ENCODE measurements at regions not wholly inside any gene's neighbourhood (a gene's known extent, or its start where the extent isn't known, plus 50 kb on each side); places are given as distances from the start of the nearest gene placed in this dataset.
"Not testable (repeated sequence)": the region's sequence is repeated elsewhere in the genome, so short reads cannot be mapped to it uniquely, and the experiment has no call there.

DNA sequence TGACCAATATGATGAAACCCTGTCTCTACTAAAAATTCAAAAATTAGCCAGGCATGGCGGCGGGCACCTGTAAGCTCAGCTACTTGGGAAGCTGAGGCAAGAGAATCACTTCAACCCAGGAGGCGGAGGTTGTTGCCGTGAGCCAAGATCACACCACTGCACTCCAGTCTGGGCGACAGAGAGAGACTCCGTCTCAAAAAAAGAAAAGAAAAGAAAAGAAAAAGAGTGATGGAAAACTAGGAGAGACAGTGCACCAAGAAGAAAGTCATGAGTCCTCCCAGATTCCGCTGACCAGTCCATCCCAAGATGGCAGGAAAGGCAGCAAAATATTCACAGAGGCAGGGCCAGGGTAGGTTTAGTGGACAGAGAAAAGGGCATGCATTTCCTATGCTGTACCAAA is 226.9 kb downstream of the ASMT start:
- TF ChIP-seq POLR2AphosphoS5 (IDR thresholded peaks at IDR 0.05; ENCODE audit: low read depth, low read length) = no peak
- DNase-seq (ENCODE audit: insufficient read length, low spot score) = no peak
- no peak for FAIRE-seq

DNA sequence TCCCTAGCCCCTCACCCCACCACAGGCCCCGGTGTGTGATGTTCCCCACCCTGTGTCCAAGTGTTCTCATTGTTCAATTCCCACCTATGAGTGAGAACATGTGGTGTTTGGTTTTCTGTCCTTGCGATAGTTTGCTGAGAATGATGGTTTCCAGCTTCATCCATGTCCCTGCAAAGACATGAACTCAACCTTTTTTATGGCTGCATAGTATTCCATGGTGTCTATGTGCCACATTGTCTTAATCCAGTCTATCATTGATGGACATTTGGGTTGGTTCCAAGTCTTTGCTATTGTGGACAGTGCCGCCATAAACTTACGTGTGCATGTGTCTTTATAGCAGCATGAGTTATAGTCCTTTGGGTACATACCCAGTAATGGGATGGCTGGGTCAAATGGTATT is 232.1 kb downstream of the ASMT start:
- not testable (repeated sequence) for FAIRE-seq; DNase-seq (ENCODE audit: insufficient read length, low spot score)

DNA sequence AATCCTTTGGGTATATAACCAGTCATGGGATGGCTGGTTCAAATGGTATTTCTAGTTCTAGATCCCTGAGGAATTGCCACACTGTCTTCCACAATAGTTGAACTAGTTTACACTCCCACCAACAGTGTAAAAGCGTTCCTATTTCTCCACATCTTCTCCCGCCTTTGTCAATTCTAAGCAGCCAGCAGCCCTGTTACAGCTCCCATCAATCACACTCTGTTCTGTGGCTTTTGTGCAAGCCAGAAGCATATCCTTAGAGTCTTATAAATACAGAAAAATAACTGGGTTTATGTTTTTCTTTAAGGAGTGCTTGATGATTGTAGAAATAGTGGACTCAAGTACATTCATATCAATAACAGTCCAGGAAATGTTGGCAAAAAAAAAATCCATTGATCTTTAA is 232.9 kb downstream of the ASMT start:
- not testable (repeated sequence) for DNase-seq (ENCODE audit: insufficient read length, low spot score); FAIRE-seq

DNA sequence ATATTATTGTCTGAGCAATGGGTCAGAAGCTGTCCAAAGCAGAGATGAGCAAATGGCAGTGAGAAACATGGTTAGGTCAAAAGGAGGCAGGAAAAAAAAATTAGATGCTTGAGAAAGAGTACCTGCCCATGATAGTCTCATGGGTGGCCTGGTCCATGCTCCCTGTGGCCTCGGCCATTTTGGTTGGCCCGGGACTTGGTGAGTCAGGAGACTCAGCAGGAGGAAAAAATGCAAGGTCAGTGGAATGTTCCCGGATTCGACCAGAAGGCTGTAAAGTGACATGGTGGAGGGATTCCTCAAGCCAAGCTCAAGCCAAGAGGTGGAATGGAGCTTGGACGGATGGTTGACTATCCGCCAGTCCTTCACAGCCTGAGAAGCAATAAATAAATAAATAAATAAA is 236.7 kb downstream of the ASMT start:
- TF ChIP-seq TAF1 (IDR thresholded peaks at IDR 0.05; ENCODE audit: low read depth, low read length) (no peak), SPI1 (IDR thresholded peaks at IDR 0.05; ENCODE audit: low read depth, low read length) (no peak), POLR2AphosphoS5 (IDR thresholded peaks at IDR 0.05; ENCODE audit: low read depth, low read length) (no peak), POU2F2 (IDR thresholded peaks at IDR 0.05; ENCODE audit: low read depth, low read length) (no peak), PAX5 (IDR thresholded peaks at IDR 0.05; ENCODE audit: insufficient read depth, low read length, severe bottlenecking) (no peak), POLR2A (IDR thresholded peaks at IDR 0.05; ENCODE audit: low read depth, low read length) (no peak)
- FAIRE-seq (no peak), DNase-seq (ENCODE audit: insufficient read length, low spot score) (no peak)

DNA sequence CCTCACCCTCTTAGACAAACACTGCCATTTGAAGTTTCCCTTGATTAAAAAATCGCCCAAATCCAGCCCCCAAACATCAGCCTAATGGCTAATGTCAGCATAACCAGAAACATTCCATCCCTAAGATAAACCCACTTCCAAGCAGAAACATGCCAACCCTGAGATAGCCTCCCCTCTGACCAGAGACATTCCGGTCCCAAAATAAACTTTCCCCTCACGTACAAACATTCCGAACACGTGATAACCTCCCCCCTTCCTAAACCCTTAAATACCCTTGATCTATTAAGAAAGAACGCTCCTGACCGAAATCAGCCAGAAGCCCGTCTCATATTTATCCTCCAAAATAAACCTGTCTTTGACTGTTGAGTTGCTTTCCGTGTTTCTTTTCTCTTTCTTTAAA is 237.2 kb downstream of the ASMT start:
- TF ChIP-seq SPI1 (IDR thresholded peaks at IDR 0.05; ENCODE audit: low read depth, low read length) (no peak), TAF1 (IDR thresholded peaks at IDR 0.05; ENCODE audit: low read depth, low read length) (no peak), PAX5 (IDR thresholded peaks at IDR 0.05; ENCODE audit: insufficient read depth, low read length, severe bottlenecking) (no peak), POU2F2 (IDR thresholded peaks at IDR 0.05; ENCODE audit: low read depth, low read length) (no peak), POLR2AphosphoS5 (IDR thresholded peaks at IDR 0.05; ENCODE audit: low read depth, low read length) (no peak), POLR2A (IDR thresholded peaks at IDR 0.05; ENCODE audit: low read depth, low read length) (no peak)
- FAIRE-seq = no peak
- no peak for DNase-seq (ENCODE audit: insufficient read length, low spot score)

DNA sequence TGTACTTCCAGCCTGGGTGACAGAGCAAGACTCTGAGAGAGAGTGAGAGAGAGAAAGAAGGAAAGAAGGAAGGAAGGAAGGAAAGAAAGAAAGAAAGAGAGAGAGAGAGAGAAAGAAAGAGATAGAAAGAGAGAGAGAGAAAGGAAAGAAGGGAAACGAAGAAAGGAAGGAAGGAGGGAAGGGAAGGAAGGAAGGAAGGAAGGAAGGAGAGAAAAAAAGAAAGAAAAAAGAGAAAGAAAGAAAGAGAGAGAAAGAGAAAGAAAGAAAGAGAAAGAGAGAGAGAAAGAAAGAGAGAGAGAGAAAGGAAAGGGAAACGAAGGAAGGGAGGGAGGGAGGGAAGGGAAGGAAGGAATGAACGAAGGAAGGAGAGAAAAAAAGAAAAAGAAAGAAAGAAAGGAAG is 238.6 kb downstream of the ASMT start:
- FAIRE-seq (no peak), DNase-seq (ENCODE audit: insufficient read length, low spot score) (no peak)
- TF ChIP-seq POLR2AphosphoS5 (IDR thresholded peaks at IDR 0.05; ENCODE audit: low read depth, low read length) (no peak), TAF1 (IDR thresholded peaks at IDR 0.05; ENCODE audit: low read depth, low read length) (no peak), PAX5 (IDR thresholded peaks at IDR 0.05; ENCODE audit: insufficient read depth, low read length, severe bottlenecking) (no peak), POU2F2 (IDR thresholded peaks at IDR 0.05; ENCODE audit: low read depth, low read length) (no peak), POLR2A (IDR thresholded peaks at IDR 0.05; ENCODE audit: low read depth, low read length) (no peak), SPI1 (IDR thresholded peaks at IDR 0.05; ENCODE audit: low read depth, low read length) (no peak)

DNA sequence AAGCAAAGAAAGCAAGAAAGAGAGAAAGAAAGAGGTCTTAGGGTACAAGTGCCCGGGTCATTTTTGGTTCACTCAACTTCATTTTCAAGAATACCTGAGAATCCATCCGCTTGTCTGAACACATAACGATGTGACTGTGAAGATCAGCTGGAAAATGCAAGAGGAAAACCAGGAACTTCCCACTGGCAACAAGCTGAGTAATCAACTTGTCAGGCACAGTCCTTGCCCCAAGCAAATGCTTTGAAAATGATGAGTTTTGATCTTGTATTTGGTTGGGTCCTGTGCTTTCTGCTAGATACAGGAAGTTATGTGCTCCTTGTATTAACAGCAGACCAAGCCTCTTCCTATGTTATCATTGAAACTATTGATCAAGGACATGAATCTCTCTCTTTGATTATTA is 239.1 kb downstream of the ASMT start:
- TF ChIP-seq POU2F2 (IDR thresholded peaks at IDR 0.05; ENCODE audit: low read depth, low read length) = no peak
- TF ChIP-seq PAX5 (IDR thresholded peaks at IDR 0.05; ENCODE audit: insufficient read depth, low read length, severe bottlenecking) = no peak
- no peak for TF ChIP-seq SPI1 (IDR thresholded peaks at IDR 0.05; ENCODE audit: low read depth, low read length)
- TF ChIP-seq TAF1 (IDR thresholded peaks at IDR 0.05; ENCODE audit: low read depth, low read length) = no peak
- TF ChIP-seq POLR2A (IDR thresholded peaks at IDR 0.05; ENCODE audit: low read depth, low read length) = no peak
- FAIRE-seq (no peak), DNase-seq (ENCODE audit: insufficient read length, low spot score) (no peak)

DNA sequence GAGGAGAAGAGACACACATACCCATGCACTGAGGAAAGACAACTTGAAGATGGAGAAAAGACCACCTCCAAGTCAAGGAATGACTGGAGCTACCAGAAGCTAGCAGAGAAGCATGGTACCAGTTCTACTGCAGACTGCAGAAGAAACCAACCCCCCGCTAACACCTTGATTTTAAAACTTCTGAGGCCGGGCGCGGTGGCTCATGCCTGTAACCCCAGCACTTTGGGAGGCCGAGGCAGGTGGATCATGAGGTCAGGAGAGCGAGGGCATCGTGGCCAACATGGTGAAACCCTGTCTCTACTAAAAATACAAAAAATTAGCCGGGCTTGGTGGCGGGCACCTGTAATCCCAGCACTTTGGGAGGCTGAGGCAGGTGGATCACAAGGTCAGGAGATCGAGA is 240.0 kb downstream of the ASMT start:
- FAIRE-seq; DNase-seq (ENCODE audit: insufficient read length, low spot score): not testable (repeated sequence)

DNA sequence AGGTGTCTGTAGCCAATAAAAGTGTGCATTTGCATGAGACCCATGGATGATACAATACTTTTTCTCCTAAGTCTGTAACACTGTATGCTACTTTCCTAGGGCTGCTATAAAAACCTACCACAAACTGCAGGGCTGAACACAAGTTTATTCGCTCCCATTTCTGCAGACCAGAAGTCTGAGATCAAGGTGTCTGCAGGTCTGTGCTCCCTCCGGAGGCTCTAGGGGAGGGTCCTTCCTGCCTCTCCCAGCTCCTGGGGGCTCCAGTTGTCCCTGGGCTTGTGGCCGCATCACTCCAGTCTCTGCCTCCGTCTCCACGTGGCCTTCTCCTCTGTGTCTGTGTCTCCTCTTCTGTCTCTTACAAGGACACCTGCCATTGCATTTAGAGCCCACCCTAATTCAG is 244.4 kb downstream of the ASMT start:
- DNase-seq (ENCODE audit: insufficient read length, low spot score); FAIRE-seq: not testable (repeated sequence)

DNA sequence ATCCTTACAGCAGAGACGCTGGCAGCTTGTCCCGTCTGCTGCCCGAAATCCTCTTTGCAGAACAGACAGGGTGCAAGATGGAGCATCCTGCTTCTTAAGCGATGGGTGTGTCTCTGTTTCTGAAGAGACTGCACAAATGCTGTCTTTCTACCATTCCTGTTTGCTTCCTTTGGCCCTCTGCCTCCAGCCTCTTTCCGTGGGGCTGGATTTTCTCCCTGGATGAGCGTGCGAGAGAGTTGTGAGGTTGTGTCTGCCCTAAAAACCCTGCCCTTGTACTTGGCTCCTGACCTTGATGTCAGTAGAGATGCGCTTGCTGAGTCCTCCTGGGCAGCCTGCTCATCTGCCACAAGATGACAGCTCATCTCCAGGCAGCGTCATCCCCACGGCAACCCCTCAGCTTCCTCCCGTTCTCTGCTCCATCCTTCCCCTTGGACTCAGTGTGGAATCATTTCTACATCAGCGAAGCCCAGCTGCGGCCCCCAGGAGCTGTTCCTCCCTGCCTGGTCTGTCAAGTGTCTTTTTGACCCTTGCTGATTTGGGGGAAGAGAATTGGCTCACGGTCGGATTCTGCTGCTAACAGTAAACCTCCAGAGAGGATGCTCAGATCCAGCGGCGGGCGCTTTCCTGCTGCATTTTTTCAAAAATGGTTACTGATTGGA is 246.2 kb downstream of the ASMT start:
- FAIRE-seq (no peak), DNase-seq (ENCODE audit: insufficient read length, low spot score) (no peak)
- TF ChIP-seq TAF1 (IDR thresholded peaks at IDR 0.05; ENCODE audit: low read depth, low read length) (no peak), POLR2A (IDR thresholded peaks at IDR 0.05; ENCODE audit: low read depth, low read length) (no peak), PAX5 (IDR thresholded peaks at IDR 0.05; ENCODE audit: insufficient read depth, low read length, severe bottlenecking) (no peak), POU2F2 (IDR thresholded peaks at IDR 0.05; ENCODE audit: low read depth, low read length) (no peak), POLR2AphosphoS5 (IDR thresholded peaks at IDR 0.05; ENCODE audit: low read depth, low read length) (no peak), SPI1 (IDR thresholded peaks at IDR 0.05; ENCODE audit: low read depth, low read length) (no peak)

DNA sequence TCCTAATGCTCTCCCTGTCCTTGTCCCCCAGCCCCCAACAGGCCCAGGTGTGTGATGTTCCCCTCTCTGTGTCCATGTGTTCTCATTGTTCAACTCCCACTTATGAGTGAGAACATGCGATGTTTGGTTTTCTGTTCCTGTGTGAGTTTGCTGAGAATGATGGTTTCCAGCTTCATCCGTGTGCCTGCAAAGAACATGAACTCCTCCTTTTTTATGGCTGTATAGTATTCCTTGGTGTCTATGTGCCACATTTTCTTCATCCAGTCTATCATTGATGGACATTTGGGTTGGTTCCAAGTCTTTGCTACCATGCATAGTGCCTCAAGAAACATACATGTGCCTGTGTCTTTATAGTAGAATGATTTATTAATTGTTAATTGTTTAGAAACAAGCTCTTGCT is 249.1 kb downstream of the ASMT start:
- FAIRE-seq; DNase-seq (ENCODE audit: insufficient read length, low spot score): not testable (repeated sequence)

DNA sequence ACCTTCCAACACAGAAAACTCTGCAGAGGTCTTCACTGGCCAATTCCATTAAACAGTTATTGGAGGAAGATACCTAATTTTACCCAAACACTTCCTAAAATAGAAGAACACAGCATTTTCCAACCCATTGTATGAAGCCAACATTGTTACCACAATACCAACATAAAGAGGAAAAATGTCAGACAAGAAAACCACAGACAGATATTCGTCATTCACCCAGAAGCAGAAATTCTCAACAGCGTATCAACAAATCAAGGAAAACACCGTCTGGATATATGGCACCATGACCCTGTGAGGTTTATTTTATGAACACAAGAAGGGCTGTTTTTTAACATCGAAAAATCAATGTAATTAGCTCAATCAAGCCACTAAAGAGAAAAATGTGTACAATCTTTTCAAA is 255.6 kb downstream of the ASMT start:
- DNase-seq (ENCODE audit: insufficient read length, low spot score) (no peak), FAIRE-seq (no peak)
- TF ChIP-seq POU2F2 (IDR thresholded peaks at IDR 0.05; ENCODE audit: low read depth, low read length) (no peak), POLR2AphosphoS5 (IDR thresholded peaks at IDR 0.05; ENCODE audit: low read depth, low read length) (no peak), POLR2A (IDR thresholded peaks at IDR 0.05; ENCODE audit: low read depth, low read length) (no peak), PAX5 (IDR thresholded peaks at IDR 0.05; ENCODE audit: insufficient read depth, low read length, severe bottlenecking) (no peak), SPI1 (IDR thresholded peaks at IDR 0.05; ENCODE audit: low read depth, low read length) (no peak), TAF1 (IDR thresholded peaks at IDR 0.05; ENCODE audit: low read depth, low read length) (no peak)

All from GM12891 (cell line).